OCI-LY7 (cell line): ENCODE measurements at regions not wholly inside any gene's neighbourhood (a gene's known extent, or its start where the extent isn't known, plus 50 kb on each side); places are given as distances from the start of the nearest gene placed in this dataset.

Experiments
- BruUV-seq: library from RNA; stranded (reverse); fragments of 400-500 nt; replicated peaks from 2 replicates; lab custom pipeline; 2021; lab: Mats Ljungman, UMichigan
- CTCF ChIA-PET: fragments of 300-600 bp; sonication (Branson Sonifier 250); formaldehyde crosslinking; loops from one replicate; lab custom pipeline; 2022; ENCODE audit warnings: antibody characterized with exemption; ENCODE audit not compliant: unreplicated experiment; lab: Charles Lee
- POLR2A ChIA-PET: fragments of 300-600 bp; sonication (Branson Sonifier 250); formaldehyde crosslinking; loops from one replicate; lab custom pipeline; 2022; ENCODE audit warnings: antibody characterized with exemption; lab: Charles Lee
- DNase-seq: peaks from one replicate; pipeline ENCODE4 v3.0.0-alpha.2; 2015; ENCODE audit warnings: low spot score
- H2AFZ ChIP-seq: fragments of 200-600 bp; sonication (generic), shearing (Covaris generic); 2 replicates; pipeline ENCODE4 v1.6.1; 2014; ENCODE audit warnings: mild to moderate bottlenecking, antibody characterized with exemption, low read length, moderate library complexity
- H3K27ac ChIP-seq: fragments of 200-600 bp; sonication (generic); 2 replicates; pipeline ENCODE4 v1.5.1; 2014; ENCODE audit warnings: mixed run types, low read depth, mild to moderate bottlenecking, moderate library complexity, low read length, inconsistent platforms; ENCODE audit not compliant: poor library complexity, severe bottlenecking
- H3K36me3 ChIP-seq: fragments of 200-600 bp; sonication (generic); 2 replicates; pipeline ENCODE4 v1.6.1; 2014; ENCODE audit warnings: mild to moderate bottlenecking, antibody characterized with exemption, low read length, moderate library complexity, mixed read lengths; ENCODE audit not compliant: insufficient read depth
- H3K4me1 ChIP-seq: fragments of 200-600 bp; sonication (generic); 2 replicates; pipeline ENCODE4 v1.5.1; 2014; ENCODE audit warnings: mild to moderate bottlenecking, low read length; ENCODE audit not compliant: insufficient read depth, poor library complexity, severe bottlenecking
- H3K4me2 ChIP-seq: fragments of 200-600 bp; sonication (generic); 2 replicates; pipeline ENCODE4 v1.6.1; 2014; ENCODE audit warnings: mild to moderate bottlenecking, low read length
- H3K4me3 ChIP-seq: fragments of 200-600 bp; sonication (generic); 2 replicates; pipeline ENCODE4 v1.5.1; 2014; ENCODE audit warnings: mild to moderate bottlenecking, low read depth, low read length; ENCODE audit not compliant: poor library complexity, severe bottlenecking
- H3K79me2 ChIP-seq: fragments of 200-600 bp; sonication (generic); 2 replicates; pipeline ENCODE4 v1.6.1; 2016; ENCODE audit warnings: low read depth, mild to moderate bottlenecking, low read length, moderate library complexity, mixed read lengths; ENCODE audit not compliant: insufficient read depth
- H3K9me2 ChIP-seq: fragments of 200-600 bp; sonication (generic); 2 replicates; pipeline ENCODE4 v1.6.1; 2016; ENCODE audit warnings: mild to moderate bottlenecking, low read length, mixed read lengths; ENCODE audit not compliant: insufficient read depth
- H3K9me3 ChIP-seq: fragments of 200-600 bp; sonication (generic); 2 replicates; pipeline ENCODE4 v1.6.1; 2014; ENCODE audit warnings: mild to moderate bottlenecking, mixed run types, low read length, mixed read lengths
- H4K20me1 ChIP-seq: fragments of 200-600 bp; sonication (generic); 2 replicates; pipeline ENCODE4 v1.6.1; 2014; ENCODE audit warnings: mild to moderate bottlenecking, antibody characterized with exemption, low read length, moderate library complexity, mixed read lengths; ENCODE audit not compliant: insufficient read depth
- EZH2phosphoT487 ChIP-seq: fragments of 200-600 bp; sonication (generic); IDR thresholded peaks from 2 replicates; pipeline ENCODE4 v1.6.1; 2018; ENCODE audit warnings: low read depth, borderline replicate concordance, mild to moderate bottlenecking, mixed run types, antibody characterized with exemption, low read length, moderate library complexity, mixed read lengths
- intact Hi-C: fragments of 100-400 bp; cut with micrococcal nuclease; formaldehyde crosslinking; loops from one replicate; pipeline ENCODE4 v1.10.0; 2022; ENCODE audit not compliant: unreplicated experiment
- TF ChIP-seq, protein P1 (sequence below): fragments of 200-600 bp; sonication (generic); conservative IDR thresholded peaks from 2 replicates; pipeline ENCODE4 v1.5.1; 2014; ENCODE audit warnings: mild to moderate bottlenecking, antibody characterized with exemption, low read length, moderate library complexity, mixed read lengths

DNA sequence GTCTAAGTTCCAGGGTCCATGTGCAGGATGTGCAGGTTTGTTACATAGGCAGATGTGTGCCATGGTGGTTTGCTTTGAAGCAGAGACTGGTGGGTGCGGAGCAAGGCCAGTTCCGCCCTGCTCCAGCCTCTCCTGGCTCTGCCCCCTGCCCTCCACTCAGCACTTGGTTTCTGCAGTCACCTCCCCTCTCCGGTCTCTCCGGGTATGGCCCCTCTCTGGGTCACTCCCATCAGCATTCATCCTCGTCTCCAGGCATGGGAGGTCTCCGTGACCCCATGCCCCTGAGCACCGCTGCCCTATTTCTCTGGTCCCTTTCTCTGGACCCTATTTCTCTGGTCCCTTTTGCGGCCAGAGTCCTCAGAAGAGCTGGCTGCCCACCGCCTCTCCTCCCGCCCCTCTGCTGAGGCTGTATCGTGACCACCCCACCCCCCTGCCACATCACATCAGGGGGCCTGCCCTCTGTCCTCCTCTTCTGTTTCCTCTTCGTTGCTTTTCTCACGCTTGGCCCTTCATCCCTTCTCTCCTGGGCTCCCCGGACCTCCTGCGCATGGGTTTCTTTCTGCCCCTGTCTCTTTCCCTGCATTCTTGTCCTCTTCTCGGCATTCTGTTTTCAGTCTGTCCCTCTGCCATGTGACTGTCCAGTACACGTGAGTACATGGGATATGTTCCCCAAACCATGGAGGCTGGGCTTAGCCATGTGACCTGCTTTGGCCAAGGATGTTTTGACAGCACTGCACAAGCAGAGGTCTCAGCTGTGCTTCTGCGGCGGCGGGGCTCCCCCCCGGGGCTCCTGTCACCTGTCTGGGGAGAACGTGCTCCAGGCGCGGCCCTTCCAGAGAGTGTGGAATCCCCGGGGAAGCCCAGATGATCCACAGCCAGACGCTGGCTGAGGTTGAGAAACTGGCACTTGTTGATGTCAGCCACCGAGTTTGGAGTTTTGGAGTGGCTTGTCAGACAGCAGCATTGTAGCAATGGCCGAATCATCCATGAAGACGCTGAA, 54.4 kb upstream of the C1orf174 start:
- Histone ChIP-seq H3K9me3 (peaks cover 6% of the 10 kb centered on the region), H3K27ac (no peak overlapping the region), H3K9me2 (no peaks in the 10 kb centered on the region), H3K79me2 (no peaks in the 10 kb centered on the region), H3K4me1 (no peaks in the 10 kb centered on the region), H3K36me3 (0 out of 2 replicates have a peak, but pooled peaks cover under 1% of the 10 kb centered on the region), H3K4me2 (no peak overlapping the region), H2AFZ (no peak overlapping the region), H4K20me1 (no peaks in the 10 kb centered on the region), H3K4me3 (no peak overlapping the region)
- intact Hi-C loops = no loop called here
- TF ChIP-seq EZH2phosphoT487 = no peak
- TF ChIP-seq, protein P1, sequence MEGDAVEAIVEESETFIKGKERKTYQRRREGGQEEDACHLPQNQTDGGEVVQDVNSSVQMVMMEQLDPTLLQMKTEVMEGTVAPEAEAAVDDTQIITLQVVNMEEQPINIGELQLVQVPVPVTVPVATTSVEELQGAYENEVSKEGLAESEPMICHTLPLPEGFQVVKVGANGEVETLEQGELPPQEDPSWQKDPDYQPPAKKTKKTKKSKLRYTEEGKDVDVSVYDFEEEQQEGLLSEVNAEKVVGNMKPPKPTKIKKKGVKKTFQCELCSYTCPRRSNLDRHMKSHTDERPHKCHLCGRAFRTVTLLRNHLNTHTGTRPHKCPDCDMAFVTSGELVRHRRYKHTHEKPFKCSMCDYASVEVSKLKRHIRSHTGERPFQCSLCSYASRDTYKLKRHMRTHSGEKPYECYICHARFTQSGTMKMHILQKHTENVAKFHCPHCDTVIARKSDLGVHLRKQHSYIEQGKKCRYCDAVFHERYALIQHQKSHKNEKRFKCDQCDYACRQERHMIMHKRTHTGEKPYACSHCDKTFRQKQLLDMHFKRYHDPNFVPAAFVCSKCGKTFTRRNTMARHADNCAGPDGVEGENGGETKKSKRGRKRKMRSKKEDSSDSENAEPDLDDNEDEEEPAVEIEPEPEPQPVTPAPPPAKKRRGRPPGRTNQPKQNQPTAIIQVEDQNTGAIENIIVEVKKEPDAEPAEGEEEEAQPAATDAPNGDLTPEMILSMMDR = no peak
- CTCF ChIA-PET = interaction anchor here (0.6 kb wide), 1 partner anchor 745 kb away, joined by 3 read pairs; no protein-coding TSS in a partner anchor
- POLR2A ChIA-PET = no interaction called here
- no peak for DNase-seq
- BruUV-seq = no TSS peak

DNA sequence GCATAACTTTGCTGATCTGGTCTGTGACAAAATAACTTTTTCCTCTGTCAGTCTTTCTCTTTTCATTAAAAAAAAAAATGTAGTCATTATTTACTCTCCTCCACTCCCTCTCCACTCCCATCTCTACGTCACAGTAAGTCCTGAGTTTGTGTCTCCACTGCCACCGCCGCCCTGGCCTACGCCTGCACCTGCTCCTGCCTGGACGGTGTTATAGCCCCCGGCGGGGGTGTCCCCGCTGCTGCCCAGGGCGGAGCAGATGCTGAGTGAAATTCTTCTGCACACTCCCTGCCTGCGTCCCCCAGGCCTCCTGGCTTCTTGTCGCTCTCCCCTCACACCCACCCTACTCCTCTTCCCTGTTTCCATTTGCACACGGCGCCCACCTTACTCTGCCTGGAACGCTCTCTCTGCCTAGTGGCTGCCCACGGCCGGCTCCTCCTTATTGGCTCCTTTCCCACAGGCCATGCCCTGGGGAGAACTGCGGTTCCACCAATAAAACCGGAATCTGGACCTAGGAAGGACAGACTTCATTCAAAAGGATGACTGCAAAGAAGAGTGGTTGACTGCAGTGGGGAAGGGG, 55.2 kb upstream of the C1orf174 start:
- no peak overlapping the region for H2AFZ ChIP-seq
- H3K27ac ChIP-seq = no peak overlapping the region
- ChIA-PET CTCF (no interaction called here), POLR2A (no interaction called here)
- BruUV-seq = no TSS peak
- H4K20me1 ChIP-seq = no peaks in the 10 kb centered on the region
- H3K4me3 ChIP-seq = no peak overlapping the region
- H3K36me3 ChIP-seq = no peaks in the 10 kb centered on the region
- no peak for DNase-seq
- no peaks in the 10 kb centered on the region for H3K9me2 ChIP-seq
- H3K79me2 ChIP-seq = no peaks in the 10 kb centered on the region
- TF ChIP-seq, protein P1 = no peak
- TF ChIP-seq EZH2phosphoT487 = no peak
- H3K4me2 ChIP-seq = no peak overlapping the region
- intact Hi-C loops = no loop called here
- no peaks in the 10 kb centered on the region for H3K9me3 ChIP-seq
- H3K4me1 ChIP-seq = no peaks in the 10 kb centered on the region
